Astrocyte (in vitro differentiated cells and primary cell): ENCODE measurements at regions not wholly inside any gene's neighbourhood (a gene's known extent, or its start where the extent isn't known, plus 50 kb on each side); places are given as distances from the start of the nearest gene placed in this dataset.
"Not testable (repeated sequence)": the region's sequence is repeated elsewhere in the genome, so short reads cannot be mapped to it uniquely, and the experiment has no call there.

ENCODE experiments used
- DNase-seq: peaks from one replicate; pipeline ENCODE4 v3.0.0-alpha.2; 2010; ENCODE audit warnings: low read depth
- FAIRE-seq: peaks from 2 replicates; lab custom pipeline; 2011; peaks lifted over from hg19 to GRCh38; lab: Jason Lieb, UNC
- H2AFZ ChIP-seq: 2 replicates; pipeline ENCODE4 v1.6.0; 2012; ENCODE audit warnings: low read depth, low read length, inconsistent platforms
- H3K27ac ChIP-seq: 2 replicates; pipeline ENCODE4 v1.5.1; 2011; ENCODE audit warnings: low read depth, low read length, inconsistent platforms
- H3K27me3 ChIP-seq: 2 replicates; pipeline ENCODE4 v1.6.0; 2011; ENCODE audit warnings: low read length, inconsistent platforms; ENCODE audit not compliant: insufficient read depth
- H3K36me3 ChIP-seq: 2 replicates; pipeline ENCODE4 v1.5.1; 2011; ENCODE audit warnings: low read length, inconsistent platforms; ENCODE audit not compliant: insufficient read depth
- H3K4me1 ChIP-seq: 2 replicates; pipeline ENCODE4 v1.5.1; 2011; ENCODE audit warnings: low read length, inconsistent platforms; ENCODE audit not compliant: insufficient read depth
- H3K4me2 ChIP-seq: 2 replicates; pipeline ENCODE4 v1.6.0; 2012; ENCODE audit warnings: low read length, inconsistent platforms
- H3K4me3 ChIP-seq: 2 replicates; pipeline ENCODE4 v1.5.1; 2011; ENCODE audit warnings: low read depth, mild to moderate bottlenecking, low read length, inconsistent platforms; ENCODE audit not compliant: insufficient read depth
- H3K79me2 ChIP-seq: 2 replicates; pipeline ENCODE4 v1.6.0; 2012; ENCODE audit warnings: mild to moderate bottlenecking, low read length, inconsistent platforms; ENCODE audit not compliant: insufficient read depth
- H3K9ac ChIP-seq: 2 replicates; pipeline ENCODE4 v1.6.0; 2012; ENCODE audit warnings: mild to moderate bottlenecking, low read length, inconsistent platforms
- H3K9me3 ChIP-seq: 2 replicates; pipeline ENCODE4 v1.5.1; 2012; ENCODE audit warnings: low read depth, mild to moderate bottlenecking, low read length, inconsistent platforms; ENCODE audit not compliant: insufficient read depth
- H4K20me1 ChIP-seq: 2 replicates; pipeline ENCODE4 v1.6.0; 2012; ENCODE audit warnings: low read length, inconsistent platforms; ENCODE audit not compliant: insufficient read depth
- H3K27ac Mint-ChIP-seq: one replicate; pipeline ENCODE4 v1.8.0; 2021; ENCODE audit warnings: mild to moderate bottlenecking, mixed read lengths; ENCODE audit not compliant: unreplicated experiment
- H3K27me3 Mint-ChIP-seq: one replicate; pipeline ENCODE4 v1.8.0; 2021; ENCODE audit warnings: low read depth, mixed read lengths; ENCODE audit not compliant: unreplicated experiment
- H3K36me3 Mint-ChIP-seq: one replicate; pipeline ENCODE4 v1.8.0; 2021; ENCODE audit warnings: low read depth, mixed read lengths; ENCODE audit not compliant: unreplicated experiment
- H3K4me1 Mint-ChIP-seq: one replicate; pipeline ENCODE4 v1.8.0; 2021; ENCODE audit warnings: low read depth, mixed read lengths; ENCODE audit not compliant: unreplicated experiment
- H3K4me3 Mint-ChIP-seq: one replicate; pipeline ENCODE4 v1.8.0; 2021; ENCODE audit warnings: mild to moderate bottlenecking, moderate library complexity, mixed read lengths; ENCODE audit not compliant: unreplicated experiment
- H3K9me3 Mint-ChIP-seq: one replicate; pipeline ENCODE4 v1.8.0; 2021; ENCODE audit warnings: mild to moderate bottlenecking, mixed read lengths; ENCODE audit not compliant: unreplicated experiment
- CTCF ChIP-seq: IDR thresholded peaks from 2 replicates; pipeline ENCODE4 v1.5.1; 2011; ENCODE audit warnings: low read depth, mild to moderate bottlenecking, inconsistent platforms, low read length, moderate library complexity; ENCODE audit not compliant: insufficient read depth
- EZH2 ChIP-seq: IDR thresholded peaks from 2 replicates; pipeline ENCODE4 v1.6.1; 2012; ENCODE audit warnings: mild to moderate bottlenecking, low read length, inconsistent platforms; ENCODE audit not compliant: insufficient read depth

DNA sequence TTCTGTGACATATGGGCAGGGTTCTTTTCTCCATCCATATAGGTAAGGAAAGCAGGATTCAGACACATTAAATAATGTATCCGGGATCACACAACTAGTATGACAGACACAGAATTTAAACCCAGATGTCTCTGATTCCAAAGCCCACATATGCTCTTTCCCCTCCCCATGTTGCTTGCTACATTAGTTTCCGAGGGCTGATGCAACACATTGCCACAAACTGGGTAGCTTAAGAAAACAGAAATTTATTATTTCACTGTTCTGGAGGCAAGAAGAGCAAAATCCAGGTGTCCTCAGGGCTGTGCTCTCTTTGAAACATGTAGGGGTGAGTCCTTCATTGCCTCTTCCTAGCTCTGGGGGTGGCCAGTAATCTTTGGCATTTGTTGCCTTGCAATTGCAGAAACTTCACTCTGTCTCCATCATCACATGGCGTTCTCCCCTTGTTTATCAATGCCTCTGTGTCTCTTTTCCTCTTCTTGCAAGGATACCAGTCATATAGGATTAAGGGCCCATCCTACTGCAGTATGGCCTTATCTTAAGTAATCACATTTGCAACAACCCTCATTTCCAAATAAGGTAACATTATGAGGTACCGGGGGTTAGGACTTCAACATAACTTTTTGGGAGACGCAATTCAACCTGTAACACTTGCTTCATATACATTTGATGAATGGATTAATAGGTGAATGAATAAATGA, 83.0 kb upstream of the CCND2 start:
- Histone ChIP-seq H3K36me3 (no peaks in the 10 kb centered on the region), H3K27me3 (peaks cover 4% of the 10 kb centered on the region), H3K27ac (no peak overlapping the region), H3K9ac (no peak overlapping the region), H4K20me1 (no peaks in the 10 kb centered on the region), H3K9me3 (no peaks in the 10 kb centered on the region), H3K4me3 (no peak overlapping the region), H3K4me1 (no peaks in the 10 kb centered on the region), H3K4me2 (no peak overlapping the region), H2AFZ (no peak overlapping the region), H3K79me2 (no peaks in the 10 kb centered on the region)
- TF ChIP-seq CTCF, result no peak
- DNase-seq, result no peak
- Mint-ChIP-seq H3K27me3 (peaks cover 15% of the 10 kb centered on the region), H3K4me1 (no peaks in the 10 kb centered on the region), H3K9me3 (no peaks in the 10 kb centered on the region), H3K27ac (no peak overlapping the region), H3K36me3 (no peaks in the 10 kb centered on the region), H3K4me3 (no peak overlapping the region)
- FAIRE-seq, result no peak

GRCh38 chr12:4189721-4190120, 83.8 kb upstream of the CCND2 start:
- Histone ChIP-seq H2AFZ (no peak overlapping the region), H4K20me1 (no peaks in the 10 kb centered on the region), H3K4me2 (no peak overlapping the region), H3K27ac (no peak overlapping the region), H3K4me1 (no peaks in the 10 kb centered on the region), H3K27me3 (peaks cover 4% of the 10 kb centered on the region), H3K9ac (no peak overlapping the region), H3K9me3 (no peaks in the 10 kb centered on the region), H3K79me2 (no peaks in the 10 kb centered on the region), H3K36me3 (no peaks in the 10 kb centered on the region), H3K4me3 (no peak overlapping the region)
- FAIRE-seq (no peak), DNase-seq (no peak)
- no peaks in the 10 kb centered on the region for H3K36me3 Mint-ChIP-seq
- H3K9me3 Mint-ChIP-seq, result no peaks in the 10 kb centered on the region
- TF ChIP-seq EZH2 (no peak), CTCF (no peak)
- H3K4me3 Mint-ChIP-seq, result no peak overlapping the region
- no peak overlapping the region for H3K27ac Mint-ChIP-seq
- no peaks in the 10 kb centered on the region for H3K4me1 Mint-ChIP-seq
- peaks cover 15% of the 10 kb centered on the region for H3K27me3 Mint-ChIP-seq

GRCh38 chr12:4187916-4188315, 85.6 kb upstream of the CCND2 start:
- Mint-ChIP-seq H3K36me3 (no peaks in the 10 kb centered on the region), H3K4me1 (no peaks in the 10 kb centered on the region), H3K27me3 (peaks cover 10% of the 10 kb centered on the region), H3K4me3 (no peak overlapping the region), H3K27ac (no peak overlapping the region), H3K9me3 (no peaks in the 10 kb centered on the region)
- Histone ChIP-seq H3K27ac (no peak overlapping the region), H3K79me2 (no peaks in the 10 kb centered on the region), H3K9ac (no peak overlapping the region), H4K20me1 (no peaks in the 10 kb centered on the region), H3K4me3 (no peak overlapping the region), H3K36me3 (no peaks in the 10 kb centered on the region), H3K4me2 (no peak overlapping the region), H3K4me1 (no peaks in the 10 kb centered on the region), H2AFZ (no peak overlapping the region), H3K9me3 (no peaks in the 10 kb centered on the region), H3K27me3 (no peaks in the 10 kb centered on the region)
- TF ChIP-seq EZH2, result no peak
- DNase-seq (no peak), FAIRE-seq (no peak)

DNA sequence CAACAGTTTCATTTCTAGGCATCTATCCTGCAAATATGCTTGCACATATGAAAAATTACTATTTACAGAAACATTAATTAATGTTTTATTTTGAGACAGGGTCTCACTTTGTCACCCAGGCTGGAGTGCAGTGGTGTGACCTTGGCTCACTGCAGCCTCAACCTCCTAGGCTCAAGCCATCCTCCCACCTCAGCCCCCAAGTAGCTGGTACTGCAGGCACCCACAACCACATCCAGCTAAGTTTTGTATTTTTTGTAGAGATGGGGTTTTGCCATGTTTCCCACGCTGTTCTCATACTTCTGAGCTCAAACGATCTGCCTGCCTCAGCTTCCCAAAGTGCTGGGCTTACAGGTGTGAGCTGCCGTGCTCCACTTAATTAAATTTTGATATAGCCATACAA, 86.2 kb upstream of the CCND2 start:
- not testable (repeated sequence) for H3K9me3 ChIP-seq, H3K27ac Mint-ChIP-seq, H3K36me3 ChIP-seq, H3K4me3 Mint-ChIP-seq, H3K4me1 ChIP-seq, H3K4me1 Mint-ChIP-seq, H3K9me3 Mint-ChIP-seq, H3K79me2 ChIP-seq, H3K36me3 Mint-ChIP-seq, H2AFZ ChIP-seq, FAIRE-seq, H3K27me3 ChIP-seq, DNase-seq, H3K27ac ChIP-seq, H3K9ac ChIP-seq, H3K4me3 ChIP-seq, H3K4me2 ChIP-seq, H4K20me1 ChIP-seq
- peaks cover 10% of the 10 kb centered on the region for H3K27me3 Mint-ChIP-seq
